WTC11 (cell line): ENCODE measurements at regions not wholly inside any gene's neighbourhood (a gene's known extent, or its start where the extent isn't known, plus 50 kb on each side); places are given as distances from the start of the nearest gene placed in this dataset.

Experiments
- ATAC-seq: fragments of 200-7000 bp; cut with Tn5 transposase; 2 replicates; pipeline ENCODE4 v1.10.0; 2021; ENCODE audit warnings: mild to moderate bottlenecking, moderate library complexity
- CTCF ChIA-PET: fragments of 300-600 bp; sonication (Branson Sonifier 250); formaldehyde crosslinking; loops from one replicate; lab custom pipeline; 2021; ENCODE audit warnings: antibody characterized with exemption; lab: Charles Lee
- POLR2A ChIA-PET: fragments of 350-600 bp; sonication (Branson Sonifier 250); formaldehyde crosslinking; loops from one replicate; lab custom pipeline; 2021; ENCODE audit warnings: antibody characterized with exemption; lab: Charles Lee
- DNase-seq: peaks from one replicate; pipeline ENCODE4 v3.0.0; 2021; ENCODE audit warnings: low spot score
- H3K27ac Mint-ChIP-seq: 2 replicates; pipeline ENCODE4 v1.8.0; 2021; ENCODE audit warnings: mixed read lengths
- H3K27me3 Mint-ChIP-seq: 2 replicates; pipeline ENCODE4 v1.8.0; 2021; ENCODE audit warnings: low read depth, mild to moderate bottlenecking, moderate library complexity, mixed read lengths
- H3K36me3 Mint-ChIP-seq: 2 replicates; pipeline ENCODE4 v1.8.0; 2021; ENCODE audit warnings: mixed read lengths
- H3K4me1 Mint-ChIP-seq: 2 replicates; pipeline ENCODE4 v1.8.0; 2022; ENCODE audit warnings: mixed read lengths
- H3K4me3 Mint-ChIP-seq: 2 replicates; pipeline ENCODE4 v1.8.0; 2021; ENCODE audit warnings: mild to moderate bottlenecking, moderate library complexity, mixed read lengths
- H3K9me3 Mint-ChIP-seq: 2 replicates; pipeline ENCODE4 v1.8.0; 2021; ENCODE audit warnings: mixed read lengths
- CREM ChIP-seq: sonication (generic); formaldehyde crosslinking; IDR thresholded peaks from 2 replicates; pipeline ENCODE4 v1.8.1; 2022; ENCODE audit warnings: mild to moderate bottlenecking, missing genetic modification reagents, moderate library complexity
- E2F1 ChIP-seq: sonication (generic); formaldehyde crosslinking; IDR thresholded peaks from 2 replicates; pipeline ENCODE4 v1.8.0; 2022; ENCODE audit warnings: mild to moderate bottlenecking, missing genetic modification reagents
- E2F4 ChIP-seq: sonication (generic); formaldehyde crosslinking; IDR thresholded peaks from 2 replicates; pipeline ENCODE4 v1.8.1; 2022; ENCODE audit warnings: low read depth, mild to moderate bottlenecking, moderate library complexity, missing genetic modification reagents, borderline replicate concordance
- ELF4 ChIP-seq: sonication (generic); formaldehyde crosslinking; IDR thresholded peaks from 2 replicates; pipeline ENCODE4 v1.8.1; 2022; ENCODE audit warnings: low read depth, mild to moderate bottlenecking, moderate library complexity, missing genetic modification reagents
- EMX1 ChIP-seq: fragments of 250-450 bp; sonication (Bioruptor Pico); IDR thresholded peaks from 2 replicates; pipeline ENCODE4 v1.8.0; 2021; ENCODE audit warnings: mild to moderate bottlenecking
- ERG ChIP-seq: fragments of 250-450 bp; sonication (Bioruptor Pico); IDR thresholded peaks from 2 replicates; pipeline ENCODE4 v1.8.0; 2021; ENCODE audit warnings: mild to moderate bottlenecking
- ESRRA ChIP-seq: sonication (generic); formaldehyde crosslinking; IDR thresholded peaks from 2 replicates; pipeline ENCODE4 v1.8.1; 2022; ENCODE audit warnings: mild to moderate bottlenecking, missing genetic modification reagents, borderline replicate concordance
- ETV6 ChIP-seq: sonication (generic); formaldehyde crosslinking; IDR thresholded peaks from 2 replicates; pipeline ENCODE4 v1.8.1; 2022; ENCODE audit warnings: mild to moderate bottlenecking, missing genetic modification reagents
- FOXP1 ChIP-seq: sonication (generic); formaldehyde crosslinking; IDR thresholded peaks from 2 replicates; pipeline ENCODE4 v1.8.0; 2022; ENCODE audit warnings: missing genetic modification reagents, mild to moderate bottlenecking, moderate library complexity, borderline replicate concordance
- HMGA2 ChIP-seq: fragments of 250-450 bp; sonication (Bioruptor Pico); IDR thresholded peaks from 2 replicates; pipeline ENCODE4 v1.4.0; 2021; ENCODE audit warnings: mild to moderate bottlenecking, moderate library complexity
- JUN ChIP-seq: sonication (generic); formaldehyde crosslinking; IDR thresholded peaks from 2 replicates; pipeline ENCODE4 v1.8.0; 2023; ENCODE audit warnings: mild to moderate bottlenecking, missing genetic modification reagents
- MAX ChIP-seq: sonication (generic); formaldehyde crosslinking; IDR thresholded peaks from 2 replicates; pipeline ENCODE4 v1.8.0; 2022; ENCODE audit warnings: mild to moderate bottlenecking, missing genetic modification reagents
- PREB ChIP-seq: sonication (generic); formaldehyde crosslinking; IDR thresholded peaks from 2 replicates; pipeline ENCODE4 v1.8.1; 2022; ENCODE audit warnings: mild to moderate bottlenecking, missing genetic modification reagents, moderate library complexity, borderline replicate concordance
- RORB ChIP-seq: fragments of 250-450 bp; sonication (Bioruptor Pico); IDR thresholded peaks from 2 replicates; pipeline ENCODE4 v1.9.0; 2021; ENCODE audit warnings: mild to moderate bottlenecking
- SMAD4 ChIP-seq: sonication (generic); formaldehyde crosslinking; IDR thresholded peaks from 2 replicates; pipeline ENCODE4 v1.8.0; 2022; ENCODE audit warnings: mild to moderate bottlenecking, missing genetic modification reagents
- TEAD1 ChIP-seq: sonication (generic); formaldehyde crosslinking; IDR thresholded peaks from 2 replicates; pipeline ENCODE4 v1.8.0; 2022; ENCODE audit warnings: mild to moderate bottlenecking, missing genetic modification reagents
- ZBTB21 ChIP-seq: sonication (generic); formaldehyde crosslinking; IDR thresholded peaks from 2 replicates; pipeline ENCODE4 v1.8.1; 2023; ENCODE audit warnings: mild to moderate bottlenecking, missing genetic modification reagents, borderline replicate concordance
- ZNF416 ChIP-seq: fragments of 250-450 bp; sonication (Bioruptor Pico); IDR thresholded peaks from 2 replicates; pipeline ENCODE4 v1.9.0; 2021; ENCODE audit warnings: mild to moderate bottlenecking, inconsistent platforms
- ZNF423 ChIP-seq: fragments of 250-450 bp; sonication (Bioruptor Pico); IDR thresholded peaks from 2 replicates; pipeline ENCODE4 v2.1.2; 2022; ENCODE audit warnings: mild to moderate bottlenecking, moderate library complexity
- ZSCAN18 ChIP-seq: fragments of 250-450 bp; sonication (Bioruptor Pico); IDR thresholded peaks from 2 replicates; pipeline ENCODE4 v2.1.2; 2022; ENCODE audit warnings: mild to moderate bottlenecking, moderate library complexity

- no peak for TF ChIP-seq MAX (CRISPR knock-in tag)
- TF ChIP-seq RORB (CRISPR knock-in tag): no peak
- TF ChIP-seq HMGA2 (CRISPR knock-in tag): no peak
- TF ChIP-seq CREM: no peak
- TF ChIP-seq ZNF423 (CRISPR knock-in tag): no peak
- no peak for TF ChIP-seq JUN (CRISPR knock-in tag)
- no peak for TF ChIP-seq E2F1
- no peak for TF ChIP-seq FOXP1 (CRISPR knock-in tag)
- TF ChIP-seq ZNF416 (CRISPR knock-in tag): no peak
- TF ChIP-seq ZBTB21 (CRISPR knock-in tag): no peak
- no peak for TF ChIP-seq ZSCAN18 (CRISPR knock-in tag)
These were observed 222.8 kb upstream of the TEX13C start (continued) for GRCh38 chrX:125096870-125097269.

GRCh38 chrX:125101971-125102755 is 217.5 kb upstream of the TEX13C start:
- CTCF ChIA-PET: no interaction called here
- Mint-ChIP-seq H3K27me3 (no peaks in the 10 kb centered on the region), H3K9me3 (no peaks in the 10 kb centered on the region), H3K27ac (no peak overlapping the region), H3K36me3 (no peaks in the 10 kb centered on the region), H3K4me3 (no peak overlapping the region), H3K4me1 (no peaks in the 10 kb centered on the region)
- ATAC-seq: no peak
- DNase-seq: no peak
- no peak for TF ChIP-seq ETV6
- POLR2A ChIA-PET: no interaction called here

- H3K4me3 Mint-ChIP-seq: no peak overlapping the region
- no peaks in the 10 kb centered on the region for H3K36me3 Mint-ChIP-seq
- no peak overlapping the region for H3K27ac Mint-ChIP-seq
- no peaks in the 10 kb centered on the region for H3K4me1 Mint-ChIP-seq
- POLR2A ChIA-PET: interaction anchor here (0.5 kb wide), 1 partner anchor 484 kb away, joined by 3 read pairs; no protein-coding TSS in a partner anchor
- H3K27me3 Mint-ChIP-seq: no peaks in the 10 kb centered on the region
- ATAC-seq: no peak
- TF ChIP-seq ELF4 (CRISPR knock-in tag): no peak
- TF ChIP-seq ERG (CRISPR knock-in tag): no peak
- TF ChIP-seq FOXP1 (CRISPR knock-in tag): no peak
- TF ChIP-seq TEAD1: no peak
- TF ChIP-seq PREB (CRISPR knock-in tag): no peak
- no peak for TF ChIP-seq ESRRA (CRISPR knock-in tag)
- no peak for TF ChIP-seq SMAD4
- no peak for TF ChIP-seq EMX1 (CRISPR knock-in tag)
- no peak for TF ChIP-seq E2F4
- TF ChIP-seq, all 79 proteins: peak for 0
- CTCF ChIA-PET: interaction anchor here (1.4 kb wide), 1 partner anchor 29 kb away, joined by 4 read pairs; no protein-coding TSS in a partner anchor
- DNase-seq: no peak
- no peaks in the 10 kb centered on the region for H3K9me3 Mint-ChIP-seq
These were observed 216.0 kb upstream of the TEX13C start for GRCh38 chrX:125103693-125104092.
